NOMO-1 (cell line): ENCODE measurements at regions not wholly inside any gene's neighbourhood (a gene's known extent, or its start where the extent isn't known, plus 50 kb on each side); places are given as distances from the start of the nearest gene placed in this dataset.

Experiments
- DNase-seq, 2 experiments: peaks; one replicate each; lab custom pipeline; 2025; ENCODE audit not compliant: unreplicated experiment in 2 of 2; lab: John Stamatoyannopoulos, UW

DNA sequence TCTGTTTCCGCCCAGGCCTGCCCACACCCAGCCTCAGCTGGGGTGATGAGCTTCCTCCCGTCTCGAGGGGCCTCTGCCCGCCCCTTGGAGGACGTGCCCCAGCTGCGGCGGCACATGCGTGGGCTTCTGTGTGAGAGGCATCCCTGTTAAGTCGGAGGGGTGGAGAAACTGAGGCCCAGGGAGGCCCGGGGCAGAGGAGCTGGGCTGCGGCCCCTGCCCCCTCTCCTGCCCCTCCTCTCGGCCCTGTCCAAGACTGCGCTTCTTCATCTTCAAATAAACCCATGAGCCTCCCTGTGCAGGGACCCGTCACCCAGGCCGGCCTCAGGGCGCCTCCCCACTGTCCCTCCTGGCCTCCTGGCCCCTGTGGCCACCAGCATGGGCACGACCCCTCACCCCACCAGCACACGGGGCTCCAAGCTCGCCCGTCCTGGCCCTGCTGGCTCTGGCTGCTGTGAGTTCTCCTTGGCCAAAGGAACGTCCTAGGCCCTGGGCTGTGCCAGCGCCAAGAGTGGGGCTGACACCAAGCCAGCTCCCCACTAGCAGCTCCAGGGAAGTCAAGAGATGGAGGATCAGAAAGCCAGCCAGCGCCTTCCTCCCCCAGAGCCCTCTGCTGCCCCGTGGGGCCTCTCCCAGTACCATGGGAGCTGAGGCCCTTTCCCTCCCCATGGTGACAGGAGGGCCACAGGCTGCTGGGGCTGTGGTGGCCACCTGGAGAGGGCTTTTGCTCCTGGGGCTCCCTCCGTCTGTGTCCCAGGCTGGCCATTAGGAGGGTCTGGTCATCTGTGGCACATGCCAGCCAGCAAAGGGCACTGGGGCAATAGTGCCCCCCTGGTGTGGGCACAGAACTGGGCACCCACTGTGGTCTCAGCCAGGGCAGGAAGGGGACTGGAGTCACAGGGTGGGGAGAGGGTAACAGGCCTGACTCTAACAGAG, 180.4 kb downstream of the KIF26A start:
- DNase-seq: no peak

DNA sequence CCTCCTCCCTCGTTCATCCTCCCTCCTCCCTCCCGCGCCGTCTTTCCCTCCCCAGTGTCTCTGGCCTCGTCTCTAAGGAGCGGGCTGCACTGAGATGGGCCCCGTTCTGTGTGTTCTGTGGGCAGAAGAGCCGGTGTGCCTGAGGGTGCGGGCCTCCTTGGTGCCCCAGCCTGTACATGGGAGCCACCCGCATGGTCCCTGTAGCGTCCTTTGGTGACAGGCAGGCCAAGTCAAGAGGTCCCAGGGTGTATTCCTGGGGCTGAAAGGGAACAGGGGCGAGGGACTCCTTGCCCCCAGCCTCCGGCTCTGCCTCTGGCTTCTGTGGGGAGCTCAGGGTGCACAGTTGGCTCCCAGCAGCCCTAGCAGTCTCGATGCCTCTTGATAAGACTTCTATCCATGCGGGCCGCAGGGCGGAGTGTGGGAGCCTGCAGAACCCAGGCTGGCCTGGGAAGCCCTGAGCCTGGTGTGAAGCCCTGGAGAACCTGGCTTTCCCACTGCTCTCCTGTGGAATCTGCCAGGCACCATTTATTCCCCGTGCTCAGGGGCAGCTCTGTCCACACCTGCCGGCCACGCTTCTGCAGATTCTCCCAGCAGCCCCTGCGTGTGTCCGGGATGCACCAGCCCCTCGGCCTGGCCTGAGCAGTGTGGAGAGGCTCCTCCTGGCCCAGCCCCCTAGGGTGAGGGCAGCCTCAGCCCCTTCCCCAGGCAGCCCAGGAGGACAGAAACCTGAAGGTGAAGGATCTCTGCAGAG, 181.3 kb downstream of the KIF26A start:
- no peak for DNase-seq

DNA sequence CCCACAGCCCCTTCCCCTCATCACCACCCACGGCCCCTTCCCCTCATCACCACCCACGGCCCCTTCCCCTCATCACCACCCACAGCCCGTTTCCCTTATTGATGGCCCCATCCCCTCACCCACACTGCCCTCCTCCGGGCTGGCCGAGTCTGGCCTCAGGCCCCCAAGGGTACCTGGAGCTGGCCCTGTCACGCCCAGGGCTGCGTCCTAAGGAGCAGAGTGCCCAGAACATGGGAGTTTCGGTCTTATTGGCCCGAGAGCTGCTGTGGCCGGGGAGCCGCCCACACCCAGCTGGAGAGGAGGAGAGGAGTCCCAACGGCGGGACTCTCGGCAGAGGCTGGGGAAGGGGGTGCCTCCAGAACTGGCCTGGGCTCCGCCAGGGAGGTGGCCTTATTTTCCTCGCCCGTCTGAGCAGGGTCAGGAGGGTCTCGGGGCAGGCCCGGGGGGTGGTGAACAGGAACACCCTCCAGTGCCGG, 182.3 kb downstream of the KIF26A start:
- DNase-seq: no peak

GRCh38 chr14:104321088-104321801, 182.9 kb downstream of the KIF26A start:
- no peak for DNase-seq

DNA sequence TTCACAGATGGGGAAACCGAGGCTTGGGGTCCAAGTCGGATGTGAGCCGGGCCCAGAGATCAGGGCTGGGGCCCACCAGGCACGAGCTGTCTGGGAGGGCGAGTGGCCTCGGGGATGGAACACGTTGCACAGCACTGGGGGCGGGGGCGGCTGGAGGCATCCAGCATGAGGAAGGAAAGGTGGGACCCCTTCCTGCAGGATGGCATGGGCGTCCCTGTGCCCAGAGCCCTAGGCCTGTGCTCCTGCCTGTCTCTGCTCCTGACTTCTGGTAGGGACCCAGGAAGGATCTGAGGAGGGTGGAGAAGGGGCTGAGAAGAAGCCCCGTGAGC, 183.4 kb downstream of the KIF26A start:
- DNase-seq: no peak

DNA sequence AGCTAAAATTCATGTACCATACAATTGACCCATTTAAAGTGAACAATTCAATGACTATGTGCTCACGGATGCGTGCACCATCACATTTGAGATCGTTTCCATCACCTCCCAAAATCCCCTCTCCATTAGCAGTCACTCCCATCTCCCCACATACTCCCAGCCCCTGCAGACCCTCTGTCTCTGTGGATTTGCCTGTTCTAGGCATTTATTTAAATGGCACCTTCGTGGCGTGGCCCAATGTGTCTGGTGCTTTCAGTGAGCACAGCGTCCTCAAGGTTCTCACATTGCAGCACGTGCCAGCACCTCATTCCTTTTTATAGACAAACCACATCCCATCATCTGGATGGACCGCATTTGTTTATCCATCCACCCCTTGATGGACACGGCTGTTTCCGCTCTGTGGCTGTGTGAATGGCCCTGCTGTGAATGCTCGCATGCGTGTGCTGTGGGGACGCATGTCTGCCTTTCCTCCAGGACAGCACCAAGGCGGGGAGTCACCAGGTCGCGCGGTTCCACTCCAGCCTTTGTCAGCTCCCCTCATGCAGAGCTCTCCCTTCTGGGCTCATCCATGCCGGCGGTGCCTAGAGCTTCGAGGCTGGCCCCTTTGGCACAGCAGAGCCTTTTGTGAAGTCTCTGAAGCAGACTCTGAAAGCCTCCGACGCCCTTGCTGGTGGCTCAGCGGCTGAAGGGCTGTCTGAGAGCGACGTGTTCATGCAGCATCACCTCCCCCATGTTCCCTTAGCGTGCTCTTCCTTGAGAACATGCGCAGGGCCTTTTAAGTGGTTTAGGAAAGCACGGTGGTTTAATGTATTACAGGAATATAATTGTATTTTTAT, 184.4 kb downstream of the KIF26A start:
- DNase-seq: no peak

- no peak for DNase-seq
Measured at GRCh38 chr14:104323551-104324175, 185.3 kb downstream of the KIF26A start.

GRCh38 chr14:104326848-104327247, 188.5 kb downstream of the KIF26A start:
- no peak for DNase-seq

GRCh38 chr14:104328607-104329006, 190.2 kb downstream of the KIF26A start:
- no peak for DNase-seq

- no peak for DNase-seq
Measured at GRCh38 chr14:104329793-104330192, 191.4 kb downstream of the KIF26A start.

DNA sequence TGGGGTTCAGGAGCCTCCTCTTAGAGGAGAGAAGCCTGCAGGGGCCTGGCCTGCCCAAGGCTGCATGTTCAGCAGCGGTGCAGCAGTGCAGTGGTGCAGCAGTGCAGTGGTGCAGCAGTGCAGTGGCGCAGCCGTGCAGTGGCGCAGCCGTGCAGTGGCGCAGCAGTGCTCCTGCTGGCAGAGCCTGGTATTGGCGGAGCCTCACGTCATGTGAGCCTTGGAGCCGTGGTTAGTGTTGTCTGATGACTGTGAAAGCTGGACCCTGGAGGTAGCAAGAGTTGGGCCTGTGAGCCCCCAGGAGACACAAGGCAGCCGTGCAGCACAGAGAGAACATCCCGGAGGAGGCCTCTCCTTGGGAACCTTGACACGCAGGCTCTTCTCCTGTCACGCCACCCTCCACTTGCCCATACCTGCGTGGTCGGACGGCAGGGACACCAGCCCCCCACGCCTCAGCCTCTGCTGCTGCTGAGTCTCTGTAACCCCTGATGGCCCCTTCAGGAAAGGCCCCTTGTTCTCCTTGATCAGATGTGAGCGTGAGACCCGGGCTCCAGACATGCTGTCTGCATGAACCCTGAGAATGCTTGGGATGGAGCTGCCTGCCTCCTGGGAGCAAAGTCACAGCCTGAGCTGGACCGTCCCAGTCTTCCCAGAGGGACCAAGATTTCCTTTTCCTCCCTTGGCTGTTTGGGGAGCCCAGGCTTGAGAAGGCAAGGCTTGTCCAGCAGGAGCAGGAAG, 193.7 kb downstream of the KIF26A start:
- DNase-seq: no peak

GRCh38 chr14:104332634-104333270, 194.4 kb downstream of the KIF26A start:
- DNase-seq: no peak

DNA sequence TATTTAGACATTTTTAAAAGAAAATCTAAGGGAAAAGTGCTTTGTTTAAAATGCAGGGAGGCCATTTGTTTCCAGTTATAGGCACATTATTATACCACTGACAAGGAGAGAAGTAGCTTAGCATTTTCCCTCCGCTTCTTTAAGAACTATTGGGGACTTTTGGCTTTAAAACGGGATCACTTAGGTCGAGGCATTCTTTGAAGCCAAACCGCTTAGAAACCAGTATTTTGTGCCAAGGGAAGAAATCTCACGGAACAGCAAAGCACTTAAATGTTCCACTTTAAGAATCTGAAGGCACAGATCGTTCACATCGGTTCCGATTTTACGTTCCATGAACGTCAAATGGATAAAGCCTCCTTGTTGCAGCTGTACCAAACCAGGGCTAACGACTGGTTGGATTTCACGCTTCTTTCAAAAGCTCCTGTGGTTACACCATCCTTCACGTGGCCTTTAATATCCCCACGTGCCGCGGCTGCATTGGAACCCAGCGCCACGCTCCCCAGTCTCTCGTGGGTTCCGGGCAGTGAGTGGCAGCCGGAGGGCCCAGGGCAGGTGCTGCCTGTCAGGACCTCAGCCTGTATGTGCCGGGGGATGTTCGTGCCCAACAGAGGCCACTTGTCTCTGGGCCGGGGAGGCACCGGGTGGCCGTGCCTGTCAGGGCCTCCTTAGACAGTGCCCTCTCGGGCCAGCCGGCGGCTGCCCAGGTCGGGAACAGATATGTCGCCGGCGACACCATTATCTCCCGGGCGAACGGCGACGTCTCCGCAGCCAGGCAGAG, 195.4 kb downstream of the KIF26A start:
- DNase-seq: no peak

DNA sequence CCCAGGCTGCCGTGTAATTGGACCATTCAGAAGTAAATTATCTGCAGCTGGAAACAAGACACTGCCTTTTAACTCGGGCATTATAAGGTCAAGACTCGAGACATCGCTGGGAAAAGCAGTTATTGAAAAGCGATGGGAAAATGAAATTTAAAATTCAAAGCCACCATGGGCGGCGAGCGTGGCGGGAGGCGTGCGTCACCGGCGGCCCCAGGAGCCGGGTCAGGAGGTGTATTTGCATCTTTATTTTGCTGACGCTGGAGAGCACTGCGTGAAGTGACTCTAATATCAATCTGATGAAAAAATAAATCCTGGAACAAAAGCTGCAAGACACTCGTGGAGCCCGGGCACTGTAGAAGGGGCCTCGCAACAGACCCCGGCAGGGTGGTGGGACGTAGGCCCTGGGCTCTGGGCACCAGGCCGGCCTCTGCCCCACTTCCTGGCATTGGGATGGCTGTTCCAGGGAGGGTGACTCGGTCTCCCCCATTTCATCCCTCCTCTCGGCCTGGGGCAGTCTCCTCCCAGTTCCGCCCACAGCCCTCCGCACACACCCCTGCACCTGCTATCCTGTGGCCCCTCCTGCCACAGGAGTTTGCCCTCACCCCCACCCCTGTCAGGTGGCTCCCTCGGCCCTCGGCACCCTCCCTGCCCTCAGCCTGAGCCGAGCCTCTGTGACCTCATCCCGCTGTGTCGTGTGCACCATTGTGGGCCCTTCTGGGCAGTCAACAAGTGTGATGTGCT, 196.2 kb downstream of the KIF26A start:
- no peak for DNase-seq

GRCh38 chr14:104335176-104335575, 196.8 kb downstream of the KIF26A start:
- no peak for DNase-seq

GRCh38 chr14:104335611-104336010, 197.2 kb downstream of the KIF26A start:
- no peak for DNase-seq

DNA sequence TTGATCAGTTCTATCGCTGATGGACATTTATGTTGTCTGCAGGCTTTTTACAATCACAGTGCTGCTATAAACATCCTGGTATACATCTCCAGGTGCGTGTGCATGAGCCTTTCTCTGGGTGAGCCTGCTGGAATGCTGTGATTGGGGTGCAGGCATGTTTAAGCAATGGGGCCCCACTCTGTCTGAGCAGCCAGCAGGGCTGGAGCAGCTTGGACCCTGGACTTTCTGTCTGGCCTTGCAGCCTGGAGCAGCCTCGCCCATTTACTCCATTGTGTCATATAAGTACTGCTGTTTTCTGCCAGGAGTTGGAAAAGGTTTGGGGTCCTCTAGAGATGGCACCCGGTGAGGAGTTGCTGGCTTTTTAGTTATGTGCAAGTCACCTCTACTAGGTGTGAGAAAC, 199.0 kb downstream of the KIF26A start:
- no peak for DNase-seq
